ENCODE measurements at regions not wholly inside any gene's neighbourhood (a gene's known extent, or its start where the extent isn't known, plus 50 kb on each side); places are given as distances from the start of the nearest gene placed in this dataset.

DNA sequence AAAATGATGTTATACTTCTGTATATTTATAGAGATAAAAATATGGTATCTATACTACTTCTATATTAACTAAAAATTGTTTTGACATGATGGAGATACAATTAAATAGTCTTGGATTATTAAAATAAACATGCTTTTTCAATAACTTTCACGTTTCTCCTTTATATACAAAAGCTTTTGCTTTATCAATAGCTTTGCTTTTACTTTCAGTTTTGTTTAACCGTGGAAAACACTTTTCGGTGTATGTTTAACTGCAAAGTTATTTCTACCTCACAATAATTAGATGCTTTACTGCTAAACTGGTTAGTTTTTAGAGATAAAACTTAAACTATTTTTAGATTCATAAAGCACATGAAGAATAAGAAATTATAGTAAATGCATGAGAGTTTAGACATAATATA is 432.1 kb upstream of the PCDH15 start:
- Histone ChIP-seq H3K27me3 (no peaks in the 10 kb centered on the region), H3K4me2 (no peak overlapping the region), H3K4me3 (no peak overlapping the region), H3K36me3 (no peaks in the 10 kb centered on the region), H3K4me1 (no peaks in the 10 kb centered on the region), H3K27ac (no peak overlapping the region), H4K20me1 (ENCODE audit: low read depth) (no peaks in the 10 kb centered on the region), H3K79me2 (ENCODE audit: low read depth) (no peaks in the 10 kb centered on the region), H3K9me3 (ENCODE audit: low read depth) (no peaks in the 10 kb centered on the region), H3K9ac (no peak overlapping the region), H3F3A (ENCODE audit: low read depth) (no peaks in the 10 kb centered on the region), H2AFZ (replicated peaks) (no peak overlapping the region)
- Mint-ChIP-seq H3K27me3 (ENCODE audit: insufficient read depth, low read depth) (no peaks in the 10 kb centered on the region), H3K4me1 (no peaks in the 10 kb centered on the region), H3K4me3 (no peak overlapping the region), H3K27ac (no peak overlapping the region), H3K36me3 (no peaks in the 10 kb centered on the region), H3K9me3 (no peaks in the 10 kb centered on the region)
- no peak for TF ChIP-seq EZH2phosphoT487 (IDR thresholded peaks at IDR 0.05)
- TF ChIP-seq, protein P1, sequence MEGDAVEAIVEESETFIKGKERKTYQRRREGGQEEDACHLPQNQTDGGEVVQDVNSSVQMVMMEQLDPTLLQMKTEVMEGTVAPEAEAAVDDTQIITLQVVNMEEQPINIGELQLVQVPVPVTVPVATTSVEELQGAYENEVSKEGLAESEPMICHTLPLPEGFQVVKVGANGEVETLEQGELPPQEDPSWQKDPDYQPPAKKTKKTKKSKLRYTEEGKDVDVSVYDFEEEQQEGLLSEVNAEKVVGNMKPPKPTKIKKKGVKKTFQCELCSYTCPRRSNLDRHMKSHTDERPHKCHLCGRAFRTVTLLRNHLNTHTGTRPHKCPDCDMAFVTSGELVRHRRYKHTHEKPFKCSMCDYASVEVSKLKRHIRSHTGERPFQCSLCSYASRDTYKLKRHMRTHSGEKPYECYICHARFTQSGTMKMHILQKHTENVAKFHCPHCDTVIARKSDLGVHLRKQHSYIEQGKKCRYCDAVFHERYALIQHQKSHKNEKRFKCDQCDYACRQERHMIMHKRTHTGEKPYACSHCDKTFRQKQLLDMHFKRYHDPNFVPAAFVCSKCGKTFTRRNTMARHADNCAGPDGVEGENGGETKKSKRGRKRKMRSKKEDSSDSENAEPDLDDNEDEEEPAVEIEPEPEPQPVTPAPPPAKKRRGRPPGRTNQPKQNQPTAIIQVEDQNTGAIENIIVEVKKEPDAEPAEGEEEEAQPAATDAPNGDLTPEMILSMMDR (IDR thresholded peaks at IDR 0.05), result no peak
- TF ChIP-seq EZH2 (IDR thresholded peaks at IDR 0.05), result no peak
- no peak for DNase-seq (ENCODE audit: low spot score)

DNA sequence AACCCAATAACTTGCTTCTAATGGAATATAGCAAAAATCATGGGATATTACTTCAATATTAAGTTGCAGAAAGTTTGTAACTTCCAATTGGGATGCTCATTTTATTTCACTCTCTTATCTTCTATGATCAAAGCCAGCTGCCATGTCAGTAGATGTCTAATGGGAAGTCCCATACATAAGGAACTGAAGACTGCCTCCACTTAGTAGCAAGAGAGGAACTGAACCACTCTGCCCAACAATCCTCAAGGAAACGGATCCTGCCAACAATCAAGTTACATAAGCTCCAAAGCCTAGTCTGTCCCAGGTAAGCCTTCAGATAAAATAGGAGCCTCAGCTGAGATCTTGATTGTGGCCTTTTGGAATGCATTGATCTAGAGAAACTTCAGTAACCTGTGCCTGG is 431.5 kb upstream of the PCDH15 start:
- no peak overlapping the region for H3K4me3 Mint-ChIP-seq
- Histone ChIP-seq H4K20me1 (ENCODE audit: low read depth) (no peaks in the 10 kb centered on the region), H2AFZ (replicated peaks) (peak overlapping the region; percentile 4), H3F3A (ENCODE audit: low read depth) (no peaks in the 10 kb centered on the region), H3K9me3 (ENCODE audit: low read depth) (no peaks in the 10 kb centered on the region), H3K4me2 (no peak overlapping the region), H3K36me3 (no peaks in the 10 kb centered on the region), H3K79me2 (ENCODE audit: low read depth) (no peaks in the 10 kb centered on the region), H3K4me1 (no peaks in the 10 kb centered on the region), H3K27ac (no peak overlapping the region), H3K4me3 (no peak overlapping the region), H3K9ac (no peak overlapping the region), H3K27me3 (no peaks in the 10 kb centered on the region)
- no peak overlapping the region for H3K27ac Mint-ChIP-seq
- no peak for DNase-seq (ENCODE audit: low spot score)
- H3K27me3 Mint-ChIP-seq (ENCODE audit: insufficient read depth, low read depth), result no peaks in the 10 kb centered on the region
- no peaks in the 10 kb centered on the region for H3K36me3 Mint-ChIP-seq
- H3K9me3 Mint-ChIP-seq, result no peaks in the 10 kb centered on the region
- TF ChIP-seq EZH2 (IDR thresholded peaks at IDR 0.05) (no peak), EZH2phosphoT487 (IDR thresholded peaks at IDR 0.05) (no peak)
- TF ChIP-seq, protein P1 (IDR thresholded peaks at IDR 0.05), result no peak
- H3K4me1 Mint-ChIP-seq, result no peaks in the 10 kb centered on the region

DNA sequence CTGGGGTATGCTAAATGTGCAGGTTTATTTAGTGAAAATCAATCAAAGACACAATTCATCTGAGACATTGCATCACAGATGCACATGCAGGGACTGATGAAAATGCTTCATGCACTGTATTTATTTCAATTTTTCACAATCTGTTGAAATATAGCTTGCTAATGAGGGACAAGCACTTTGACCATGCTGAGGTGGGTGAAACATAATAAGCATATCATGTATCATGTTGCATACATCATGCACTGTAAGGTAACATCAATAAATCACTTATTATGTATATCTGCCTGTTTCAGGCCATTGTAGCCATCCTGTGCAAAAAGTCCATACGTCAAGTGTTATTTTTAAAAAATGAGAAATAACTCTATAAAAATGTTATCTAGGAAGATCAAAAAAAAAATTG is 426.9 kb upstream of the PCDH15 start:
- no peaks in the 10 kb centered on the region for H3F3A ChIP-seq (ENCODE audit: low read depth)
- Mint-ChIP-seq H3K27me3 (ENCODE audit: insufficient read depth, low read depth) (no peaks in the 10 kb centered on the region), H3K36me3 (no peaks in the 10 kb centered on the region), H3K4me1 (no peaks in the 10 kb centered on the region), H3K4me3 (no peak overlapping the region), H3K9me3 (no peaks in the 10 kb centered on the region), H3K27ac (no peak overlapping the region)
- H3K9ac ChIP-seq, result no peak overlapping the region
- H3K36me3 ChIP-seq, result no peaks in the 10 kb centered on the region
- no peak overlapping the region for H3K4me2 ChIP-seq
- H3K4me1 ChIP-seq, result no peaks in the 10 kb centered on the region
- H2AFZ ChIP-seq (replicated peaks), result no peak overlapping the region
- DNase-seq (ENCODE audit: low spot score), result no peak
- H3K79me2 ChIP-seq (ENCODE audit: low read depth), result no peaks in the 10 kb centered on the region
- no peak for TF ChIP-seq EZH2phosphoT487 (IDR thresholded peaks at IDR 0.05)
- no peak for TF ChIP-seq EZH2 (IDR thresholded peaks at IDR 0.05)
- TF ChIP-seq, protein P1 (IDR thresholded peaks at IDR 0.05), result no peak
- no peaks in the 10 kb centered on the region for H4K20me1 ChIP-seq (ENCODE audit: low read depth)
- no peak overlapping the region for H3K4me3 ChIP-seq
- H3K9me3 ChIP-seq (ENCODE audit: low read depth), result no peaks in the 10 kb centered on the region
- H3K27ac ChIP-seq, result no peak overlapping the region
- no peaks in the 10 kb centered on the region for H3K27me3 ChIP-seq

All from neural progenitor cell (in vitro differentiated cells).